Hippocampal formation (tissue), 2 donors: ENCODE measurements at regions not wholly inside any gene's neighbourhood (a gene's known extent, or its start where the extent isn't known, plus 50 kb on each side); places are given as distances from the start of the nearest gene placed in this dataset.

ENCODE experiments used
- DNase-seq, 2 donors: peaks; one replicate each; lab custom pipeline; 2025; lab: John Stamatoyannopoulos, UW

DNA sequence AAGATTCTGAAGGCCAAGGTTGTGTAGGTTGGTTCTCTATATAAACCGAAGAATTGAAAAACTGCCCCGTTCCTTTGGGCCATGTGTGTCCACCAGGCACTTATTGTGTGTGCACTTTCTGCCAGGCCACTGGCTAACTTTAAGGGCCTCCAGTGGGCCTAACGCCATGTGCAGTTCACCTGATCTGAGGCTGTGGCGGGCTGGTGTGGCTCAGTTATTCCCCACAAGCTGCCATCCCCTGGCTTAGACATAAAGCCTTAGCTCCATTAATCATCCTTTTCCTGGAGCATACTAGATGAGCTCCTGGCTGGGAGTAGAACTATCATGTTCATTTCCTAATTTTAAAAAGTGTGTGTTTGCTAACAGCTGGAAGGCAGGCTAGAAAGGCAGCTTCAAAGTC, 304.1 kb upstream of the TNP1 start:
- DNase-seq = no peak

DNA sequence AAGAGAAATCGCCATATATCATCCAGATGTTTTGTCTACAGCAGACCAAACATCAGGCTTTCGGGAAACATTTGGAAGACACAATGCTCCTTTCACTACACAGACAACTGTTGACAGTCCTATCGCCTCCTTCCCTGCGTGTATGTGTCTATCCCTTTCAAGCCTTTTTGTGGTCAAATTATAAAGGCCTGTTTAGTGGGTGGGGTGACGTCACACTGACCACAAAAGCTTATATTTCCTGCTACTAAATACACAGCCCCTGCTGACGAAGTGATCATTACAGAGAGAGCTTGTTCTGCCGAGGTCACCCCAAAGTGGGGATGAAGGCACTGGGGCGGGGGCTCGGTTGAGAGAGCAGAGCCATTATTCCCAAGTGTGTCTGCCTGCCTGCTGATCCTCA, 302.7 kb upstream of the TNP1 start:
- peak; percentile 59 to 79 for DNase-seq

DNA sequence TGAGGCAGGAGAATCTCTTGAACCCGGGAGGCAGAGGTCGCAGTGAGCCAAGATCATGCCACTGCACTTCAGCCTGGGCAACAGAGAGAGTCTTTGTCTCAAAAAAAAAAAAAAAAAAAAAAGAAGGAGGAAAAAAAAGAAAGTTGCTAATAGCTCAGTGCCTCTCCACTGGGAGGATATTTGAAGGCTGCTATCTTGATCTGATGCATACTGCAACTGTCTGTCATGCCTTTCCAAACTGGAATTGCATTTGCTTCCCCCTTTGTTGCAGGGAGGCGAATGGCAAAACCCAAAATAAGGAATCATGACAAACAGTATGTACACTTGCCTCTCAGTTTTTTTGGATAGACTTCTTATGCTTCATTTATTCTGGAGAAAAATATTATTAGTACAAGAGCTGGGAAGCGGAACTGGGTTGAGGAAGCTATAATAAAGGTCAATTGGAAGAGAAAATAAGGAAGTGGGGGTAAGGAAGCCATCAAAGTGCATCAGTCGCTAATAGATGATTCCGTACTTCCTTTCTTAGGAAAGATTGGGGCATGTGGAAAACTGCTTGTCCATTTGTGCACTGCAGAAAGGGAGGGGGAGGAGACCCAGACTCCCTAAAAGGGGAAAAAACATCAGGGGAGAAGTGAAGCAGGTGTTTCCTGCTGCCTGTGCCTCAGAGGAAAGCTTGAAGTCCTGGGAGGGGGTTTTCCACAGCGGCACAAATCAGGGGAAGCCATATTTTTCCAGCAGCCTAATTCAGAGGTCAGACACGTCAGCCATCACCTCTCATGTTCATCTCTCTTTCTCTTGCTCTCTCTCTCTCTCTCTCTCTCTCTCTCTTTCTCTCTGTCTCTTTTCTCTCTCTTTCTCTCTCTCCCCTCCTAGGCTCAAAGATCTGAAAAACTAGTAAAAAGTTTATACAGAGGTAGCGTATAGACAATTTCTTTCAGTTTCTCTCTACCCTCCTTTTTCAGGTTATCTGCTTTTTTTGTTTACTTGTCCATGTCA, 301.4 kb upstream of the TNP1 start:
- no peak for DNase-seq

DNA sequence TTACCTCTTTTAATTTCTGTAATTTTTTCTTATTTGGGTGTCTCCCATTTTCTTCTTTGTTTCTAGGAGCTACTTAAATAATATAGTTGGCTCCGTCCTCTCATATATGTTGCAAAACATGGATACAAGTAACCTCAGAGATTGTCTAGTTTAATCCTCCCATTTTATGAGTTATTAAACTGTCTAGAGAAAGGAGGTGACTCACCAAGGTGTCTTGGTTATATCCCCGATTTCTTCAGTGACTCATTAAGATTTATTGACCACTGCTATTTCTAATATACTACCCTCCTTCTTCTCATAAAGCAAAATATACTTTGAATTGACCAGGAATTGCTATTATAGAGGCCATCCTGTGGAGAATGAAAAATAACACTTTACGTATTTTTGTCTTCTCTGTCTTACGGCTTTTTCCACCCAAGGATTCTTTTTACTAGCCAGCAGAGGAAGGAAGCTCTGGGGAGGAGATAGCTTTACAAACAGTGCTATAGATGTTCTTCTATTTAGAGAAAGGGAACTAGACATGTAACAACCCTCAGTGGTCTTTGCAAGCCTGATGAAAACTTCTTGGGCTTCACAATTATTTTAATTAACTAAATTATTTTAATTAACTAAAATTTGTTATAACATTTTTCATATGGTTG, 300.4 kb upstream of the TNP1 start:
- no peak for DNase-seq

DNA sequence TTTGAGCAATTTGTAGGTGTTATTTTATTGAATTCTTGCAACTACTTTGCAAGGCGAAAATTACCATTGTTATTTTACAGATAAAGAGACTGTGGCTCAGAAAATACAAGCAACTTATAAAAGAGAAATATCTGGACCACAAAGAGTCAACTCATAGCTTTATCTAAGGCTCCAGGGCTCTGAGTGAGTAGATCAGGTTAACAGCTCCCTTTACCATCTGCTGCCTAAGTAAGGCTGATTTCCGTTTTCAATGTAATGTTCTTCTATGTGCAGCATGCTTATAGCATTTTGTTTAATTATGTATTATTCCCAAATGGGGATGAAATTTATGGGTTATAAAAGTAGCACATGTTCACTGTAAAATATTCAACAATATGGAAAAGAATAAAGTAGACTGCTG, 299.1 kb upstream of the TNP1 start:
- DNase-seq = no peak

DNA sequence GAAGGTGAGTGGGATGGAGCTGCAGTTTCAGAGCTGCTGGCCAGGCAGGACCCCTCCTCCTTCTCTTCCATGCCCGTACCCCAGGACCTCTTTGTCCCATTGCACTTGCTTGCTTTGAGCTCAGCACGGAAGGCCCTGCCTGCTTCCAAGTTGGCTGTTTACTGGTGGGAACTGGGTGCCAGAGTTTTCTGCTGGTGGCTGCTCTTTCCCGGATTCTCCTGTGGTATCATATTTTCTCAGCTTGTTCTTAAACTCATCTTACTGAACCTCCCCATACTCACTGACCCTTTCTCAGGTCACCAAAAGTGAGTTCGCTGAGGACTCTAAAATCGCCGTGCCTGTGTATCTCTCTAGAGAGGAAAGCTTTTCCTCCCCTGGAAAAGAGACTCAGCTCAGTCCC, 297.7 kb upstream of the TNP1 start:
- DNase-seq = no peak

DNA sequence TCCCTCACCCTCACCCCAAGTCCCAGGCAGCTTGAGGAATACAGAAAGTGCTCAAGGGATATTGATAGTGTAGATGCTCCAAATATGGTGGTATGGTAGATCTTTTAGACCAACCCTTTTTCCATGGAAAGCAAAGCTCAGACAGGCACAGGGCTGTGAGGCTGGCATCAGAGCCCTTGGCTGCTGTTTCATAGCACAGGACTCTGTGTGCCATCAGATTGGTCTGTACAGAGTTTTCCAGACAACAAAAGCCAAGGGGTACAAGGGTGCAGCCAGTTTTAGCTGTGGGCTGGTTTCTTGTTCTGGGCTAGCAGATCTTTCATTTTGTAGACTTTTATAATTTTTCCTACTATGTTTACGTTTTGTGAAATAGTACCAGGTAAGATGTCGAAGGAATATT, 296.9 kb upstream of the TNP1 start:
- no peak for DNase-seq

DNA sequence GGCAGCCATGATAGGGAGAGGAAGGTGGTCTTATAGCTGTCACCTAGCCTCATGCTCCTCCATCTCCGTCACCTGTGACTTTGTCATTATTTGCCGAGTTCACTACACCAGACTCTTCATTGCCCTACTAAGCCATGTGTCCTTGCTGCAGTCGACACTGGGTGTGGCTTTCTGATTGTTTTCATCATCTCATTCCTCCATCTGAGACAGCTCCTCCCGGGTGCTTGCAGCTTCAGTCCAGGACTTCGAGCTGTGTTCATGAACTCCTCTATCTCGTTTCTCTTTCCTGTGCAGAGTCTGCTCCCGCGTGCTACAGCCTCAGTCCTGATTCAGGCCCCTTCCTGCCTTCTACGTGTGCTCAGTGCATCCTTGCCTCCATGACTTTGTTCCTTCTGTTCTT, 295.1 kb upstream of the TNP1 start:
- no peak for DNase-seq

DNA sequence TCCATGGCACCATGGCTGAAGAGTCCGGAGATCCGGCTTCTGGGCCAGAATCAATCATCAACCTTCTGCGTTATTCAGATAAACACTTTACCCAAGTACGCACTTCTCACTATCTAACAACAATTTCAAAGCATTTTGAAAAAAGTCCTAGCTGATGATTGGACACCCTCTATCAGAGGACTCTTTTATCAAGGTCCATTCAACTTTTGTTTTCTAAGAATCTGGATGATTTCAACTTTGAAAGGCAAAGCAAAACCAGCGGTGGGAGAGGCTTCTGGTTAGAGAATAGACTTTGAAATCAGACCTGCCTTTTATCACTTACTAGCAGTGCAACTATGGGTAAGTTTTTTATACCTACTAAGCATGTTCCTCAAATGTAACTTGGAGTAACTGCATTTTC, 293.6 kb upstream of the TNP1 start:
- no peak for DNase-seq

DNA sequence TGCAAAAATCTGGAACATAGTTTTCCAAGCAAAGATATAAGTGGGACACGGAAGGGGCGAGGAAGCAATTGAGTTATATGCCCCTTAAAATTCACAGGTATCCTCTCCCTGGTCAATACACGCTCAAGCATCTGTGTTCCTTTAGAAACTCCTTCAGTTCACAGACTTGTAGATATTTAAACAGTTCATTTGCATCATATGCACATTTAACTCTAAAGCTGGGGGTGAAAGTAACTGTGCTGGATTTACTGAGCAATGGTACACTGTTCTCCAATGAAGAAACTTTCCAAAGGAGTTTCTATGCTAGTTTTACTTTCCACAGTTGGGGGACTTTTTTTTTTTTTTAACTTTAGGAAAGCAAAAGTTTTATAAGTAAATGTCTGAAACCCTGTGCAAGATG, 293.0 kb upstream of the TNP1 start:
- DNase-seq = no peak

DNA sequence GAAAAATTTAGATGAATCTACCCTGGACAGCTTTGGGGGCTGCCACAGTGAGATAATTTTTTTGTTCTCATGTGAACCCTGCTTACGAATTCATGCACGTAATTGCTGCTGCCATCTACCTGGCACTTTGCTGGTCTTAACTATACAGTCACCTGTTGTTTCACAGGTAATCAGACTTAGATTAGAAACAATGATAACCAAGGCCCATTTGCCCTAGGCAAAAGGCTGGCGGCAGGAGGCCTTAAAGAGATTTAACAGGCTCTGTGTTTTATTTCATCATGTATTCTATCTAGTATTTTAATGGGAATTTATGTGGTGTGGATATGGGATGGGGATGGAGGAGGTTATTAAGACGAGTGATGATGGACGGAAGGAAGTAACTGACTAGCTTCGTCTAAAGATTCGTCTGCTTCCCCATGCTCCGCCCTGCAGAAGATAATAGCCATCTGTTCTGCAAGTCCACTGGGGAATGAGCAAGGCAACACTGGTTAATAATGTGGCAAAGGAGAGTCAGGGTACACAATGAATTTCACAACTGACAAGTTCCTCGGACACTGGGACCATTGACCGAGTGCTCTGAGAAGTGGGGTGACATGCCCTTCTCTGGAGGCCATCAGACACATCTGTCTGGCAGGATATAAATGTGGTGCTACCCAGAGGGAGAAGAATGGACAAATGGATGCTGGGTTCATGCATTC, 291.8 kb upstream of the TNP1 start:
- peak in 1 of 2 donors; percentile 1 for DNase-seq

DNA sequence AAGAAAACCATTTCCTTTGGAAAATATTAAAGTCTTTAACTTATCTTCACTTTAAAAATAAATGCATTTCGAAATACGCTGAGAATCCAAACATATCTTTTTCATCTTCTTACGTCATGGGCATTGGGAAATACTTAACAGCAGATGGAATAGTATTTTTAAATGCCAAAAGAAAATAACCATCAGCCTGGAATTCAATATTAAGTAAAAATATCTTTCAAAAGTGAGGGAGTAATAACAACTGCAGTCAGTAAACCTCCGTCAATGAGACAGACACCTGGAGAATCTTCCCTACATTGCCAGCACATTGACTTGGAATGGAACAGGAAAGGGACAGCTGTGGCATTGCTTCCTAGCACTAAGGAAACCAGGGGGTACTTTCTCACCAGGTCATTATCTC, 290.4 kb upstream of the TNP1 start:
- DNase-seq = no peak

DNA sequence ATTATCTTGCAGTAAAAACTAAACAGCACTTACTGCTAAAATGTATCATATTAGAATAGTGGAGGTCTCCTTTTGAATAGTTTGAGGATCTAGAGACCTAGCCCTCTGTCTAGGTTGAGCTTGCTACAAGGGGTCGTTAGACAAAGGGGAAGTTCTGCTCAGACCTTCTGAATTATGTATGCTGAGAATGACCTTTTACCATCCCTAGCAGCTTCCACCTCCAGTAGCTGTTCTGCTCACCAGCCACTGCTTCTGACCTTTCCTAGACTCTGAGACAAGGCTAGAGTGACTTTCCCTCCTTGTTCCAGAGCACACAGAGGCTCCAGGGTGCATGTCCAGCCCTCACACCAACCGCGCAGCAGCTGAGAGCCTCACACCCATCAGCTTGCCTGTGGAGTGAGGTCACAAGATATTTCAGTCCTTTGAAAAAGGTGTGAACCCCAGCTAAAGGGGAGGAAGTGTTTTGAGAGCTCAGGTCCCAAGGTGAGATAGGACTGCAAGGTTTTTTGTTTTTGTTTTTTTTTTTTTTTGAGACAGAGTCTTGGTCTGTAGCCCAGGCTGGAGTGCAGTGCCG, 289.3 kb upstream of the TNP1 start:
- no peak for DNase-seq

DNA sequence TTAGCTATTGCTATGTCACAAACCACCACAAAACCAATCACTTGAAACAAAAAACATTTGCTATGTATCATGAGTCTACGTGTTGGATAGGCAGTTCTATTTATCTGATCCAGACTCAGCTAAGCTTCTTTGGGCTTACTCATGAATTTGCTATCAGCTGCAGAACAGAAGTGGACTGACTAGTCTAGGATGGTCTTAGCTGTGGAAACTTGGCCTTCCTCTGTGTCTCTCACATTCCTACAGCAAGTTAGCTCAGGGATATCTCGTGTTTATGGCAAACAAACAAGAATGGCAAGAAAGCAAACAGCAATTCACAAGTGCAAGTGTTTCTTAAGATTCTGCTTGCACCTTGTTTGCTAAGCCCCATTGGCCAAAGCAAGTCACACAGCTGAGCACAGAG, 288.0 kb upstream of the TNP1 start:
- no peak for DNase-seq

DNA sequence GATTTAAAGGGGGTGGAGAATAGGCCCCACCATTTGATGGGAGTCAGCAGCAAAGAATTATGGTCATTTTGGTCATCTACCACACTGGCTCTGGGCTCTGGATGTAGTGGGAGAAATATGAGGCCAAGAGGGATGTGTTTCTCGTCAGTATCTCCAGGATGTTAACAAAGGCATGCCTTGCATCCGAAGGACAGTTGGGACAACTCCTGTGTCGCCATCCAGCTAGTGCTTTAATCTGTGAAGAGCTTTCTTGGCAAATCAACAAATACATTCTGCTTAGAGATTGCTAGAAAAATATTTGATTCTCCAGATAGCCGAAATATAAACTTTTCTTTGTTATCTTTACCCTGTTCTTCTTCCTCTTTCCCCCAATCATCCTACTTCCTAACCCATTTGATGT, 287.1 kb upstream of the TNP1 start:
- no peak for DNase-seq

DNA sequence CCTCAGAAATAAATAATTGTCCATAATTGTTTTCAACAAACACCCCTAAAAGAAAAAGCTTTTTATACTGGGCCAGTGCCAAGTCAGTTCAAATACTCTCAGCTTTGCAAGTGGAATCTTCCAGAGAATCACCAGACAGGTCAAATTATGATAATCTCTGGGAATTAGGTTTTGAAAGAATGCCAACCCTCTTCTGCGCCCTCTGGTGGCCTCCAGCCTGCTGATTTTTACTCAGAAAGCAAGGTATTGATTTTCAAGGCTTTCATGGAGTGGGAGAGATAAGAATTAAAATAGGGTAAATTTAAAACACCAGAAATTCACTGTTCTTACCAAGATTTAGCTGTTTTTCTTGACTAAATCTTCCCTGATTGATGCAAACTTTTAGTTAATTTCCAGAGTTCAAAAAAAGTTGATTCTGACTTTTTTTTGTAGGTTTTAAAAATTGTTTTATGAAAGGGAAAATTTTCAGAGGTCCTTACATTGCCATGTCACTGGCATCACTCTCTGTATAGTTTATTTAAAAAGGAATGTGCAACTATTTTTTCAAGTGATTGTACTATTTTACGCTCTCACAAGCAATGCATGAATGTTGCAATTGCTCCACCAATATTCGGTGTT, 282.9 kb upstream of the TNP1 start:
- no peak for DNase-seq

DNA sequence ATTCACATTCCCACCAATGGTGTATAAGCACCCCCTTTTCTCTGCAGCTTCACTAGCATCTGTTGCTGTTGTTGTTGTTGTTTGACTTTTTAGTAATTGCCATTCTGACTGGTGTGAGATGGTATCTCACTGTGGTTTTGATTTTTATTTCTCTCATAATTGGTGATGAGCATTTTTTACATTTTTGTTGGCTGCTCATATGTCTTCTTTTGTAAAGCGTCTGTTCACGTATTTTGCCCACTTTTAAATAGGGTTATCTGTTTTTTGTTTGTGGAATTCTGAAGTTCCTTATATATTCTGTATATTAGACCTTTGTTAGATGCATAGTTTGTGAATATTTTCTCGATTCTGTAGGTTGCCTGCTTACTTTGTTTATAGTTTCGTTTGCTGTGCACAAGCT, 278.4 kb upstream of the TNP1 start:
- no peak for DNase-seq

DNA sequence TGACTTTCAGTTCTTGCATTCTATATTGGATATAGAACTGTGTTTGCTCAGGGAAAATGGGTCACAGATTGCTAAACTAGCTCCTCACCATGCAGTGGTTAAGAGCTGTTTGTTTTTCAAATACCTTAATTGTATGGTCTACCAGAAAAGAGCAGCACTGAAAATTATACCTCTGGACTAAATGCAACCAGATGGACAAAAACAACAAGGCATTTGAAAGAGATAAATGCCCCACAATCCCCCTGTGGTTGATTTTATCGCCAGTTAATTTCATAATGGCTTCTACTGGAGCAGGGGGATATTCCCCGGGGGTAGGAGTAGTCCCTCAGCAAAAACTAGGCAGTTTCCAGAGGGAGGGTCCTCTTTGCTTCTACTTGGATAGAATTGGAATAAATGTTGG, 267.9 kb upstream of the TNP1 start:
- no peak for DNase-seq

DNA sequence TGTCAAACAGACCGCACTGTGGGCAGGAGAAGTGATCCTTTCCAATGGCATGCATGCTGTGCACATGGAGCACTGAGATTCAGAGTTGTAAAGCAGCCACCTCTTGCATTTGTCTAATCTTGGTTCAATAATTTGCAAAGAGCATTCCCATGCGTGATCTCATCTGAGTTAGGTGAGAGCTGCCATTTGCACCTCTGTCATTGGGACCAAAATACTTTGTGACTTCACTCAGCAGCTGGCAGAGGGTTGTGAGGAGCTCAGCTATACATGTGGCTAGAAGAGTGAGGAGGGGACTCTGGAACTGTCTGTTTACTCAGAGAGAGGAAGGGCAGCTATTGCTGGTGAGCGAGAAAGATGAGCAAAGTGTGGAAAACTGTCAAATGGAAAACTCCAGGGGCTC, 265.1 kb upstream of the TNP1 start:
- no peak for DNase-seq

DNA sequence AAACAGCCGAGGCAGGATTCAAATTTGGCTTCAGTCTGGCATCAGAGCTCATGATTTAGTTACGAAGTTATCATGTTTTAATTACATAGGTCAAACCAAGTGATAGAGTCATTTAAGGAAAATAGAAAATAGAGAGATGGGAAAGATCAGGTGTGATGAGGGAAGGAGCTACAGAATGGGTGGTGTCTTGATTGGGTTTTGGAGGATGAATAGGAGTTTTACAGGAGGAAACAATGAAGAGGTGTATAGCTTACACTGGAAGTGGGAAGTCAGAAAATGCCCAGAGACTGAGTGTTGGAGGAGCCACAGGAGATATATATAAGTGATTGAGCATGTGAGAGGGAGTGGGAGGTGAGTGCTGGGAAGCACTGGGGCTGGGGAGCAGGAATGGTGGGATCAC, 264.2 kb upstream of the TNP1 start:
- no peak for DNase-seq

DNA sequence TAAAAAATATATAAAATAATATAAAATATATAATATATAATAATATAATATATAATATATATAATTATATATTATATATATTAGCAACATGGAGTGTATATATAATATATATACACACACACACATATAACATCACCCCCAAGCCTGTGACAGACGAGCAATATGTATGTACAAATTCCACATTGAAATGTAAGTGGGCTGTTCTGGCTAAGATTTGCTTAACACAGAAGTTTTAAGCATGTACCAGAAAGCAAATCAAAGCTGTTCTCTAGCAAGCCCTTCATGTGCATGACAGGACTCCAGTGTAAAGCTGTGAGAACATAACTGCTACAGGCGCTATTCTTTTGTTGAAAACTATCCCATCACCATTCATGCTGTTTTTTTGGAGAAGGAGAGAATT, 261.7 kb upstream of the TNP1 start:
- no peak for DNase-seq

DNA sequence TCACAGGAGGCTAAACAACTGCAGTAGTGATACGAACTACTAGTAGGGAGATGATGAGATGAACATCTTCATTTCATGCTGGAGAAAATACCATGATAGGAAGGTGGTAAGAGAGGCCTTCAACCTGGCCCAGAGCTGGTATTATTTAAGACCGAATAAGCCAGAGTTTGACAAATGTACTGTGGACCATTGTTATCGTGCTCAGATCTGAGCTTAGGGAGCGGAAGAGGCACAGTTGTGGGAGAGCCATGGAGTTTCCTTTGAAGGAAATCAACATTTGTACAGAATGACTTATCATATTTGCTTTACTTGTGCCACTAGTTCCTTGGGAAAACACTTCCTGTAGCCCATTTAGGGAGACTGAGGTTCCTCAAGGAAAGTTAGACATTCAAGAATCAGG, 260.6 kb upstream of the TNP1 start:
- DNase-seq = no peak
